Activated CD8-positive, alpha-beta memory T cell treated with anti-CD3 and anti-CD28 coated beads, Interleukin-2, amount 50 U/mL, for 48 hours (primary cell): ENCODE measurements at regions not wholly inside any gene's neighbourhood (a gene's known extent, or its start where the extent isn't known, plus 50 kb on each side); places are given as distances from the start of the nearest gene placed in this dataset.

Experiments used
- DNase-seq: peaks from one replicate; pipeline ENCODE4 v3.0.0-alpha.2; 2020

DNA sequence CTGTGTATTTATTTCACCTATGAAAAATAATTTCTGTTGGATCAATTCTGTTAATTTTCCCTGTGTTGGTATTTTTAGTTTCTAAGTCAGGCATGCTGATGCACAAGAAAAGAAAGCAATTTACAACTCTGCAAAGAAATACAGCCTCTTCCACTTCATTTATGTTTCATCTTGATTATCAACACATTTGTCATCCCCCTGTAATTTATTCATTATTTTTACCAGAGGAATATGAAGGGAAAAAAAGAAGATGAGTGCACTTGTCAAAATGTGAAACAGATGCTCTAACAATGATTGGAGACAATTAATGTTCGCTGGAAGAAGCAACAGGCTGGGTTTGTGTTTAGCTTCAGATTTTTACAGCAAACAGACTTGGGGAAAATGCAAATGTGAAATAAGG, 958.5 kb upstream of the SEL1L start:
- no peak for DNase-seq

DNA sequence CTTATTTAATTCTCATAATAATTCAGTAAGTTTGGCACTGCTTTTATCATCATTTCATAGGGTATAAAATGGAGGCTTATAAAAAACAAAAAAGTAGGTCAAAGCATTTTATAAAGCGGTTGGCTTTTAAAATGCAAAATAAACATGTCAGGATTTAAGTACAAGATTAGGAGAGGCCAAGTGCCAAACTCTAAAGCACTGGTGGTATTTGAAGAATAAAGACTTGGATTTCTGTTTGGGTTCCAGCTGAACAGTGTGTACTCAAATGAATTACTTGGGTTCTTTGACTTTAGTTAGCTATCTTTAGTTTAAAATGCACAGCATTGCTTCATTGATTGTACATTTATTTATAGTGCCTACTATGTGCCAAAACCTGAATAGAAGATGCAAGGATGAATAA, 966.6 kb upstream of the SEL1L start:
- no peak for DNase-seq

- no peak for DNase-seq
These were observed 967.9 kb upstream of the SEL1L start for GRCh38 chr14:82501554-82501953.

GRCh38 chr14:82502043-82502442, 968.4 kb upstream of the SEL1L start:
- DNase-seq, result no peak

DNA sequence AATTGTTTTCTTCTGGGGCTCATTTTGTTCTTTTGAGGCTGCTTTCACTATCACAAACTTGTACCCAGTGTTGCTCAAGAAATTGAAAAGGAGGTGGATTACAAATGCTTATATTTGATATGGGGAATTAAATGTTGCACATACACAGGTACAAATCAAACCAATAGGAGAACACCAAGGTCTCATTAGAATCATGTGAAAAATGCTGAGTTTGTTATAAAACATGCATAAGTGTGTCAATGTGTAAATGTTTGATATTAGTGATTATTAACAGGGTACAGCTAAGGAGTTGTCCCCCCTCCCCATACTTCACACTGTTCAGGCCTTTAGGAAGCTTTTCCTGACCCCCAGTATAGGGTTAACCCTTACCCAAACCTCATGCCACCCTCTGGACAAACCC, 971.2 kb upstream of the SEL1L start:
- DNase-seq, result no peak

DNA sequence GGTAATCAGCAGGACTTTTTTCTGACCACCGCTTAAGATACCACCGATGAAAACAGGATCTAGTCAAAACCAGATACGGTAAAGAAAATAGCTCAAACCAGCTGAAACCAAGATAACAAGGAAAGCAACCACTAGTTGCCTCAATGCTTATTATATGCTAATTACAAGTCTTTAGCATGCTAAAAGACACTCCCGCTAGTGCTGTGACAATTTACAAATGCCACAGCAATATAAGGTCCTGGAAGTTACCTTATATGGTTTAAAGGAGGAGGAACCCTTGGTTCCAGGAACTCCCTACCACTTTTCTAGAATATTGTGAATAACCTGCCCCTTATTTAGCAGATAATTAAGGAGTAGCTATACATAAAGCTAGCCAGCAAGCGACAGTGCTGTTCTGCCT, 976.4 kb upstream of the SEL1L start:
- no peak for DNase-seq

DNA sequence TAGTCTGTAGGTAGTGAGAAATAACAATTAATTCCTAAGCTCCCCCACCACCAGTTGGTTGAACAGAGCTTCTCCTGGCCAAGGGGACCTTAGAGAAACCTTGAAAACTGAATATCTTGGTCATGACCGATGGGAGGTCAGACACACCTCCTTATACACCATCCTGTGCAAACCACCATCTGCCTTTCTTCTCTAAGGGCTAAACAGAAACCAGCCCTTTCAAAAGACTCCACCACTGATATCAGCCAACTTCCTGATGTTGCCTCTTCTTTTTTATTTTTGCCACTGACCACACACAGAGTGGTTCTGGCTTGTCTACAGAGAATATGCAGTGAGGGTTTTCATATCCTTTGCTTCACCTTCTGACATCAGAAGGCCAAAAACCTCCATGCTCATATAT, 977.7 kb upstream of the SEL1L start:
- DNase-seq, result no peak

- no peak for DNase-seq
These were observed 987.1 kb upstream of the SEL1L start for GRCh38 chr14:82520765-82521164.

DNA sequence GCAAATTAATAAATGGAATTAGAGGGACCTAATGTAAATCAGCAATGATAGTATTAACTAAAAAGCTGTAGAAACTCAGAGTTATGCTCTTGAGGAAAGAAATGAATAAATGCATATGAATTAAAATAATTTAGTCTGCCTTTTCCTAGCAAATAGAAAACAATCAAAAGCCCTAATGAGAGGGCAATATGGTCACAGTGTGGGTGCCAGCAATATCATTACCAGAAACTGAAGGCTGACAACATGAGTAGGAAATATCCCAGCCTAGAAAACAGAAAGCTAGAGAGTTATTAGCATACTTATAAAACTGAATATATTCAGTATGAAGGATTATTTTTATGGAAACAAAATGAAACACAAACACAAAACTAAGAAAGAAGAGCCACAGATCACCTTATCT, 987.5 kb upstream of the SEL1L start:
- DNase-seq, result no peak

DNA sequence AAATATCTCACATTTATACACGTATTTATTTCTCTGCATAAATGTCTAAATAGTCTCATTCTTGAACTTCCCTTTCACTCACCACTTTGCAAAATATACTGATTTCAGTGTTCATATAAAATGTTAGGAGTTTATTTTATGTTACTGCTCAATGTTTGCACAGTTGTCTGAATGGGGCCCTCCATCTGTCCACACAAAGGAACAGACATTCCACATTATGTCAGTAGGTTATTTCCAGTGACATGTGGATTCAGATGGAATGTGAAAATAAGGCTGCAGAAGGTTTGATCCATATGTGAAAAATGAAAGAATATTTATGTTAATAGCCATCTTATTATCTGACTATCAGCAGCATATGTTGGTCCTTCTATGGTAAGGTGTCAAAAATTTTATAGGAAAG, 994.4 kb upstream of the SEL1L start:
- no peak for DNase-seq

GRCh38 chr14:82533351-82533750, 999.7 kb upstream of the SEL1L start:
- DNase-seq, result no peak

DNA sequence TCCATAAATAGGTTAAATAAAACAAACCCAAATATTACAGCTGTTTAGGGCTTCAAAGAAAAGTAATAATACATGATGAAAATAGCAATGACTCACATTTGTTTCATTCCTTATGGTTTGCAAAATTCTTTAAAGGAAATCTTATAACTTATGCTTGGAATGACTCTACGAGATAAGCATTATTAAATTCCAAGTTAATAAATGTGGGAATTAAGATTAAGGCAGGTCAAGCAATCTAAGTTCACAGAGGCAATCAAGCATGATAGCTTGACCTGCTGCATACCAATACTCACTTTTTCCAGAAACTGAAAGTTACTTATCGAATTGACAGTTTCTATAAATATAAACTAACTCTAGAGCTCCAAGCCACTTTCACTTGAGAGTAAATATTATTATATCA, 1002.9 kb upstream of the SEL1L start:
- no peak for DNase-seq

DNA sequence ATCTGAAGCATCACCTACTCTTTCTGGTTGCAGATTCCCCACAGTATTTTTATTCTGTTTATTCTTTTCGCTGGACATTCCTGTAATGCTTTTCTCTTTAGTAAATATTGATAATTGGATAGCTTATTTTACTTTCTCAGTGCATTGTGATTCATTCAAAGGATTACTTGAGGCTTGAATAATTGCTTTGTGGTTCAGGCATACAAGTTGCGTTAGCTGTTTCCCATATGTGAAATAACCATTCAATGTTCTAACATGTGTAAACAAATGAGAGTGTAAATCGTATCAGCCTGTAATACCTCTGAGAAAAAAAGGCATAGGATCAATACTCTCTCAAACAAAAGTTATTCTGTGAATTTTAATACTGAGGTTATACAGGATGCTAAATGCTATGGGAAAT, 1004.2 kb upstream of the SEL1L start:
- DNase-seq, result no peak

GRCh38 chr14:82546401-82546800, 1012.7 kb upstream of the SEL1L start:
- no peak for DNase-seq

- no peak for DNase-seq
These were observed 1015.8 kb upstream of the SEL1L start for GRCh38 chr14:82549306-82549990.

- DNase-seq, result no peak
These were observed 1029.2 kb upstream of the SEL1L start for GRCh38 chr14:82562881-82563280.

GRCh38 chr14:82565825-82566224, 1032.2 kb upstream of the SEL1L start:
- DNase-seq, result no peak

- DNase-seq, result no peak
These were observed 1053.6 kb upstream of the SEL1L start for GRCh38 chr14:82587226-82587625.

GRCh38 chr14:82595466-82595865, 1061.8 kb upstream of the SEL1L start:
- DNase-seq, result no peak

GRCh38 chr14:82602794-82603193, 1069.1 kb upstream of the SEL1L start:
- no peak for DNase-seq

GRCh38 chr14:82604819-82605218, 1071.2 kb upstream of the SEL1L start:
- no peak for DNase-seq

GRCh38 chr14:82621881-82622450, 1088.3 kb upstream of the SEL1L start:
- DNase-seq, result no peak

DNA sequence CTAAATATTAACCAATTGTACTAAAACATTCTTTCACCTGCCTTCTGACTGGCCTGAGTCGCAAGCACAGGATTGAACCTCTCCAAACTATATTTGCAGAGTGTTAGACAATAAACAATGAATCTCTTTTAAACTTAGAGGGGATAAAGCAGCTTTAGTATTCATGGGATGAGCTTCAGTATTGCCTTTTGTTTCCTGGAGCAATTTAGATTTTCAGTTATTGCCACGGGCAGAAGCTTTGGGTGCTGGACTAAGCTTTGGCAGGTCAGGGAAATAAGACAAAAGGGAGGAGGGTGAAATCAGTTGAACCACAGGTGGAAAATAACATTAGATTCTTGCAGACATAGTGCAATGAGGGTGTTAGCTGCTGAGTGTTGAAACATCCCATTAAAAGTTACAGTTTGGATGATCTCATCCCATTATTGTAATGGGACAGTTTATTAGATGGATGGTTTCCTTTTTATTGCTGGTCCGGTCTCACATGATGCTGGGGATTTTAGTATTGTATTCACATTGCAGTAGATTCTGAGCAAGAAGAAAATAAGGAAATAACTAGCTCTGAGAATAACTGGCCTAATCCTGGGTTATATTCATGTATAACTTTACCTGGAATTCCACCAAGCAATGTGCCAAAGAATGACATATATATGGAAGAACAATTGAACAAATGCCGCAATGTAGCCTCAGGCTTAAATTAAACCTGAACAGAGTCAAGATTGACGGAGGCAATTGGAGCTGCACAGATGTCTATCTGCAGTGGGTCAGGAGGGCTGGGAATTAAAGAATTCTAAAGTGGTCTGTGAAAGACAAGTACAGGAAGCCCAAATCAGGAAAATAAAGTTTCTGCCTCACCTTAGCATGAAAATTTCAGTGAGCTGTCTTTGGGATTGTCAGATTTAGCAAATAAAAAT, 1092.8 kb upstream of the SEL1L start:
- DNase-seq, result no peak

DNA sequence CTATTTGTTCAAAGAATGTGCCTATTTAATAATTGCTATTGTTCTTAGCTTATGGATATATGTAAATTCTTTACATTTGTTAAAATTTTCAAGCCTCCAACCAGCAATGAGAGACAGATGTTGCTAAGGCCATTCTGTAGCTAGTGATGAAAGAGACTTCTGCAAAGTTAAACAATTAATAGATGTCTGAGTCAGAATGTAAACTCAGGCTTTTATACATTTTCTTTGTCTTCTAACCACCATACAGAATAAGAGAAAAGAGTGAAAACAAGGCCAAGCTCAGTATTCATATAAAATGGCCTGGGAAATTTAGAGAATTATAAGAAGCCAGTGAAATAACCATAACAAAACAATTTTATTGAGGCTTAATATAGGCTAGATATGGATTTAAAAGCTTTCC, 1102.3 kb upstream of the SEL1L start:
- DNase-seq, result no peak
